ENCODE measurements at regions not wholly inside any gene's neighbourhood (a gene's known extent, or its start where the extent isn't known, plus 50 kb on each side); places are given as distances from the start of the nearest gene placed in this dataset.
"Not testable (repeated sequence)": the region's sequence is repeated elsewhere in the genome, so short reads cannot be mapped to it uniquely, and the experiment has no call there.

DNA sequence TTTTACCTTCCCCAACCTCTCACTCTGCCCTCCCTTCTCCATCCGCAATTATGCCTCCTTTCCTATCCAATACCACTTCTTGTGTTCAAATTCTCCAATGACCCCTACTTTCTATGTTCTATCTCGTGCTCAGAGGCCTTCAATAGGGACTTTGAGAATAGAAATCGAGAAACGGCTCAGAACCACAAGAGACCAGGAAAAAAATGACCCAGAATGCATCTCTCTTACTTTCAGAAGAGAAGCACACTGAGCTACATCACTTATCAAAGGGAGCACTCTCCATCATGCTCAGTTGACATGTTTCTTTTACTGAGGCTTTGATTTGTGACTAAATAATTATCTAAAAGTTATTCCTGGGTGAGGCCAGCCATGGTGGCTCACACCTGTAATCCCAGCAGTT is 162.4 kb upstream of the PRICKLE2 start:
- no peak for DNase-seq

DNA sequence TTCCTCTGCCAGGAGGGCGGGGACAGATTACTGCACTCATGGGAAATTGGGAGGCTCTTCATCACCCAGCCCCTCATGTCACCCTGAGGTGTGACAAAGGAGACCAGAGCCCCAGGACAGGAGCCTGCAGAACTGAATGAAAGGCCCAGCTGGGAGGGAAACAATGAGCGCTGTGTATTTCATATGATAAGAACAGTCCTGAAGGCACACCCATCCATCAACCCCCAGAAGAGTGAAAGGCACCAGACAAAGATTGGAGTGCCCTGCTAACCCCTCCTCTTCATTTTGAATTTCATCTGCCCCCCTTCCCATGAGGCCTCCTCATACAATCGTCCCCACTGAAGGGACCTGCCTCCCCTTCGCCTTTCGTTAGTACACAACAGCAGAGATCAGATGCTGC is 160.0 kb upstream of the PRICKLE2 start:
- DNase-seq = no peak

DNA sequence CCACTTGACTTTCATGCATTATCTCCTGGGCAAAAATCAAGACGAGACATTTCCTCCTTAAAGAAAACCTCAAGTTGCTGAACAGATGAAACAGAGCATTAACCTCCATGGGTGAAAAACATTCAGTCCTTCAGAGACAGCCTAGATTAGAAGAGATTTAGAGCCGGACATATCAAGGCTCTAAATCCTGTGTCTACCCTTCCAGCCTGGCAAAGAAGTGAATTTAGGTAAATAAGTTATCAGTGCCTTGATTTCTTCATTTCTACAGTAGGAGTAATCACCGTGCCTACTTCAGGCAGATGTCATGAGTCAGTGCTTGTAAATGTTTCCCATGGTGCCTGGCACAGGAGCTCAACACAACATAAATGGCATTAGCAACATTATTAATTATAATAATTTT is 159.3 kb upstream of the PRICKLE2 start:
- no peak for DNase-seq

DNA sequence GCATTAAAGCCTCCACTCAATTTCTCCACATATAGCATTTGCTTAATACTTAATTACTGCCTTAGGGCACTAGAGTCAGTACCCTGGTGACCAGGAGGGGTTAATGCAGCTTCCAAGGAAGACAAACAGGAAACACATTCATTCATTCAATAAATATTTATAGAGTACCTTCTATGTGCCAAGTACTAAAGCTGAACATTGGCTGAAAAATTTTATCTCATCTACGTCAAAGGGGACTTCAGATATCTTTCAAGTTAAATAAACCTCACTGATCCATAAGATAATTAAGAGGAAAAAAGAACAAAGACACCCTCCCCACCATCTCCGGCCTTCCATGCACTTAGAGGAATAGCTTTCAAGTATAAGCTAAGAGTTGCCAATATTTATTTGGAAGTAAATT is 156.9 kb upstream of the PRICKLE2 start:
- DNase-seq = no peak

DNA sequence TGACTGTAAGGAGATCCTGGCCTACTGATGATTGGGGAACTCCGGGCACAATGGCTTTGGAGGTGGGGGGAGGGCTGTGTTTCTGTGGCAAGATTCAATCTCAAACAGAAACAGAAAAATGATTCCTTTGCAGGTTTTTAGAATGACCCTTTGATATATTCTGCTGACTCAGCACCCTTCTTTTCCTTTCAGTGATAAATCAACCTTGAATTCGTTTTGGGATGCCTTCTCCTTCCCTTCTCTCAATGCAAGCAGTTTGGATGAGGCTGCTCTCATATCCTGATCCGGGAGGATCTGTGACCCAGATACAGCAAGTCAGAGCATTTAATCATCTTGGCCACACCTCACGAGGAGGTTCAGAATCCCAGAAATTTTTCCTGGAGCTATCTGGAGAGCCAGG is 156.1 kb upstream of the PRICKLE2 start:
- no peak for DNase-seq

DNA sequence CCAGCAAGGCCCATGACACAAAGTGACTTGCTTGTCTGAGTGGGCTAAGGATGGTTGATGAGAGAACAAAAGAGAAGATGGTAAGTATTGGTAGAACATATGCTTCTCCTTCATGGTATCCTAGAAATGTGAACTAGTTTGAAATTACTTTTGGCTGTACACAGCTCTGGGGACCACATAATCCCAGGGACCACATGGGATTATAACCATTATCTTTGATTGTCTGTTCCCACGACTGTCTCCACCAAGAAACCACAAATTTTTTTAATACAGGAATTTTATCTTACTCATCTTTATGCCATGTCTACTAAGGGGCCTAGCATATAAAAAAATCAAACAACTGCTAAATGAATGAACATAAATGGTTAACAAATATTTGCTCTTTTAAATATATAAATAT is 155.3 kb upstream of the PRICKLE2 start:
- no peak for DNase-seq

DNA sequence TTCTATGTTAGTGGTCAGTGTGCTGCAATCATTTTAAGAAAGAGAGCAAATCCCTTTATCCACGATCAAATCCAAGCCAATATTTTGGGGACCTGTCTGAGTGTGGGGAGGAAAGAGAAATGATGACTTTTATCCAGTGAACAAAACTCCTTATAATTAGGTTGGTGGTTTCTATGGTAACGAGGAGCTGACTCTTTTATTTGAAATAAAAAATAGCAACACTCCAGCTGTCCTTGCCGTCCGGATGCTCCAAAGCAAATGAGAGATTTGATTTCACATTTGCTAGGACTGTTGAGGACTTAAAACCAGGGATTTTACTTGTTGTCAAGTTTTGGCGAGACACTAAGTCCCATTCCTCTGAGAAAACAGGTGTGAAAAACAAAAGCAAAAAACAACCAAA is 154.0 kb upstream of the PRICKLE2 start:
- no peak for DNase-seq

DNA sequence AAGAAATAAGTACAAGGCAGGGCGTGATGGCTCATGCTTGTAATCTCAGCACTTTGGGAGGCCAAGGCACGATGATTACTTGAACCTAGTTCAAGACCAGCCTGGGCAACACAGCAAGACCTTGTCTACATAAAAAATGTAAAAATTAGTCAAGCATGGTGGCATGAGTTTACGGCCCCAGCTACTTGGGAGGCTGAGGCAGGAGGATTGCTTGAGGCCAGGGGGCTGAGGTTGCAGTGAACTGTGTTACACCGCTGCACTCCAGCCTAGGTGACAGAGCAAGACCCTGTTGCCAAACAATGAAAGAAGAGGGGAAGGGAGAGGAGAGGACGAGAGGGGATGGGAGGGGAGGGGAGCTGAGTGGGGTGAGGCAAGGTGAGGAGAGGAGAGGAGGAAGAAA is 152.7 kb upstream of the PRICKLE2 start:
- no peak for DNase-seq

DNA sequence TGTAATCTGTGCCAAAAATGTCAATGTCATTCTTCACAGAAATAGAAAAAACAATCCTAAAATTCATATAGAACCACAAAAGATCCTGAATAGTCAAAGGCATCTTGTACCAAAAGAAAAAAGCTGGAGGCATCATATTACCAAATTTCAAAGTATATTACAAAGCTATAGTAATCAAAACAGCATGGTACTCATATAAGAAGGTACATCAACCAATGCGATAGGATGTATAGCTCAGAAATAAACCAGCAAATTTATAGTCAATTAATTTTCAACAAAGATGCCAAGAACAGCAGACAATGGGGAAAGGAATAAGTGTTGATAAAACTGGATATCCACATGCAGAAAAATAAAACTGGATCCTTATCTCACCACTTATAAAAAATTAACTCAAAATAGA is 150.5 kb upstream of the PRICKLE2 start:
- DNase-seq = no peak

DNA sequence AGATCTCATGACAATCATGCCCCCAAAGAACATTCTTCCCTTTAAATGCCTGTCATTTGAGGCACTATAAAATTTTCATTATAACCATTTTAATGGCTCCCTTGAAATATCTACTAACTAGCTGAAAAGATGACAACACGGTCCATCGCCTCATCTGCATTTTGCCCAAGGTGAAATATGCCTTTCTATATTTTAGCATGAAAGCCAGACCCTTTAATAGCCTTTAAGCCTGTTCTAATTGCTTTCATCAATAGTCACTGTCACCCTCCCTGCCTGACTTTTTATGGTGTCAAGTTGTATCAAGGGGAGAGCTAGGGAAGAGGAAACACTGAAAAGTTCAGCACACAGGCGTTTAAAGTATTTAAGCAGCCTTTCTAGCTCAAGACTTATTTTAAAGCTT is 144.1 kb upstream of the PRICKLE2 start:
- no peak for DNase-seq

DNA sequence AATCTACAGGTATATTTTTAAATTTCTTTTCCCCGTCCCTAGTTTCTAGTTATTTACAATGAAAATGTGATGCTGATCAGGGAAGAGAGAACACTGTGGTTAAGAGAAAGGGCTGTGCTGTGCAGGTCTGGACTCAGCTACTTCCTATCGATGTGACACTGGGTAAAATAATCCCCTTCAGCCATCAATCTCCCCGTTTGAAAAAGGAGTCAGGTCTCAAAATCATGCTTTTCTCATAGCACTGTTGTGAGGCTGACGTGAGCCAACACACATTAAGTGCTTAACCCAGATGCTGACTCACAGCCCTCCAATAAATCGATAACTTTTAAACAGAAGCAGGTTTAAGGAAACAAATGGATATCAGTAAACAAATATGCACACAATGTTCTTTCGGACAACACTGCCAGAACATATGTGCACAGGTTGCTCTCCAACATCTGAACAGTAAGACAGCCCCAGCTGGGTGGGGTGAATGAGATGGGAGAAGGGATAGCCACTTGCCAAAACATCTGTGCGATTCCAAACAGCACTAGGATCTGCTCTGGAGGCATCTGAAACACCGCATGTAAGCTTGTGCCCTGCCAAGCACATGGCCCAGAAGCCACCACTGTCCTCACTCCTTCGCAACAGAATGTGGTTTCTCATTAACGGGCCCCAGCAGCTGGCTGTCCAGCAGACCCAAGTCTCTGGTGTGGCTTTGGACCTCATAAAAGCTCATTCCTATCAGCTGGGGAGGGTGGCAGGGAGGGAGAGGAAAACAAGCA is 143.2 kb upstream of the PRICKLE2 start:
- DNase-seq = no peak

DNA sequence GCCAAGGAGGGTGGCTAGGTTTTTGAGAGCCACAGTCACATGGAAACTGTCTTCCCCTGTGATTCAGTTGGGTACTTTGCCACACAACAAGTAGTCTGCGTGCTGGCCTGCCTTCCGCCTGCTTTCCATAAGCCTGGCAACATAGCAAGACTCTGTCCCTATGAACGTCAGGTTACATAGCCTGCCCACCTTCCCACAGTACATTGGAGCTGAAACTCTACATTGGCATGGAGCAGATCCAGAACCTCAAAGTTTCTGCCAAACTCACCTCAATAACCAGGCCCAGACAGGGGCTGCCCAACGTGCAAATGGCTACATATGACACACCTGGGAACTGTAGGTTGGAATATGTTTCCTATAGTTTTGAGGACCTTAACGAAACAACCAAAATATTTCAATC is 140.6 kb upstream of the PRICKLE2 start:
- DNase-seq = no peak

DNA sequence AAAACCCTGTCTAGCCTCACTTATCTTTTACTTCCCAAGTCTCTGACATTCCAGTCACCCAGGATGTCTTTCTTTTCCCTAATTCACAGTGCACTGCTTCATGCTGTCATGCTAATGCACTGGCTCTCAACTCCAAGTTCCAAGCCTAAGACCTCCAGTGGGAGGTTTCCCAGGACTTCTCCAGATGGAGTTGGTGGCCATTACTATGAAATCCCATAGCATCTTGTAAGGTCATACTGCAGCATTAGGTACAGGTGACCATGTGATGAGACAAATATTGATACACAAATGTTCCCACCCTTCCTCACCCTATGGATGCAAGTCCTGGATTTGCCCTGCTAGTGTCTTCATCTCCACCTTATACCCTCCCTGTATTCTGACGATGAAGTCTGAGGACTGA is 138.6 kb upstream of the PRICKLE2 start:
- no peak for DNase-seq

DNA sequence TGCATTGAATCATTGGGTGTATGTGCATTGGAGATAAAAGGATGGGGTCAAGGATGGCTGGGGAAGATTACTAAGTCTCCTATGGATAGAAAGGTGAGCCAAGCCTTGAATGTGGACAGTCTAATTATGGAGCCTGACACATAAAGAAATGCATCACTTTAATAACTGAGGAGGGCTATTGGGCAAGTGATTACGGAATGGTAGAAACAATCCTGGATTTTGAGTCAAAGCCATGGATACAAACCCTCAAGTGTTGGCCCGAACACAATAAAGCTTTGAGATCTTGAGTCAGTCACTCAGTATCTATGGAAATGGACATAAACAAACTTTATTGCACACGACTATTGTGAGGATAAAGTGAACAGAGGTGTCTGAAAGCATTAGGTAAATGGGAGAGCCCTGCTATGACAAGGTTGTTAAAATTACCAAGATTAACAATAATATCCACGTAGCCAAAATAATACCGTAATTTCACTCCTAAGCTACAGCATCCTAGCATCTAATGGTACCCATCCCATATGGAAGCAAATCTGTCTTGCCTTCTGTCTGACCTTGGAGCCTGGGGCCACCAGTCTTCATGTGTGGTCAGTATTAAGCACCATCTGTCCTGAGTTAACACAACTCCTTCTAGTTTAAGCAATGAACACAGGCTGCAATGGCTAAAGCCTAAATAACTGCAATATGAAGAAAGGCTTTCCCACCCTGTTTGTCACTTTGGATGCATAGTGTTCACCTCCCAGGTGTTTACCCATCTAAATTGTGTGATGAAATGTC is 136.9 kb upstream of the PRICKLE2 start:
- DNase-seq = no peak

DNA sequence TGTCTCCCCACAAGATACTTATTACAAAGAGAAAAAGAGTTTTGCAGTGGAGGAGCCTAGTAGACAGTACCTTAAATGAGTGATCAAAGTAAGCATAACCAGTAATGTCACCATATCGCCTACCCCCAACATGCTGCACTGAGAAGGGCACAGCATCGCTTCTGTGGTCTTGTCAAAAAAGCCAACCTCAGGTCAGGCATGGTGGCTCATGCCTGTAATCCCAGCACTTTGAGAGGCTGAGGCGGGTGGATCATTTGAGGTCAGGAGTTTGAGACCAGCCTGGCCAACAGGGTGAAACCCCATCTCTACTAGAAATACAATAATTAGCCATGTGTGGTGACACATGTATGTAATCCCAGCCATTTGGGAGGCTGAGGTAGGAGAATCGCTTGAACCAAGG is 135.8 kb upstream of the PRICKLE2 start:
- DNase-seq = not testable (repeated sequence)

DNA sequence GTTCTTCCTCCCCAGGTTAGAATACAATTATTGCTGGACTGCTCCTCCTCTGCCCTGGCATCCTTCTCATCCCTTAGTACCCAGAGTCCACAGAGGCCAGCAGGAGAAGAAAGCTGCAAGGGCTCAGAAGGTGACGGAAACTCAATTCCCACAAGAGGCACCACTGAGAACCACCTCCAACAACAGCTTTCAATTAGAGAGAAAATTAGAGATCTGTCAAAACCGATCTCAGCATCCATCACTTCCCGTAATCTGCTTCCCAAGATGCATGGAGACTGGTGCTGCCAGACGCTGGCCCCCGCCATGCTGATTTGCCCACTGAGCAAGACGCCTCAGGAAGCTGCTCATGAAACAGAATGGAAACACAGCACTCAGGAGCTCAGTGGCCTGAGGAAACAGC is 135.0 kb upstream of the PRICKLE2 start:
- no peak for DNase-seq

DNA sequence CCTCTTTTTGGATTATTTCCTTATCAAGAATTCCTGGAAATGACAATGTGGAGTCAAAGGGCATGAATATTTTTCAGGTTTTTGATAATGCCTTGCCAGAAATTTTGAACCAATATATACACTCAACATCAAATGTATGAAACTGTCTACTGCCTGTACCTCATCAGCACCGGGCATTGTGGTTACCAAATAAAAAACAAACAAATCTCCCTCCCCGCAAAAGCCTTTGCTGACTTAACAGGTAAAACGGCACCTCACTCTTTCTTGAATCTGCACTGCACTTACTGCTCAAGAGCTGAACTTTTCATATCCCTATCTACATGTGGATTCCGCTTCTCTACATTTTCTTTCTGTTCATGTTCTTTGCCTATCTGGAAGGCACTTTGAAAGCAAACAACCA is 134.5 kb upstream of the PRICKLE2 start:
- no peak for DNase-seq

DNA sequence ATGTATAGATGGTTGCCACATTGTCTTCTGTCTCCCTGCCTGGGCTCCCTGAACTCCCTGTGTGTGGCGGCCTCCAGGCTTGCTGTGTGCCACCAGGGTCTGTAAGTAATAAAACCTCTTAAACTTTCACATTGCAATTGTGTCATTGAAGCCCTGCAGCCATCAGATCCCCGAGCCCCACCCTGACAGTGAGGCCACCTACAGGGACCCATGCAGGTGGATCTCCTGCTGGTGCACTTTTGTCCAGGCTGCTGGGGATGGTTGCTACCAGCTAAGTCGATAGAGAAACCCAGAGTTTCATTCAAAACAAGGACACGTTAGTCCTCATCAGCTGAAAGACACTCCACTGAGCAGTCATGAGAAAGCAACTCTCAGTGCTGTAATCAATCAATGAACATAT is 133.6 kb upstream of the PRICKLE2 start:
- DNase-seq = no peak

DNA sequence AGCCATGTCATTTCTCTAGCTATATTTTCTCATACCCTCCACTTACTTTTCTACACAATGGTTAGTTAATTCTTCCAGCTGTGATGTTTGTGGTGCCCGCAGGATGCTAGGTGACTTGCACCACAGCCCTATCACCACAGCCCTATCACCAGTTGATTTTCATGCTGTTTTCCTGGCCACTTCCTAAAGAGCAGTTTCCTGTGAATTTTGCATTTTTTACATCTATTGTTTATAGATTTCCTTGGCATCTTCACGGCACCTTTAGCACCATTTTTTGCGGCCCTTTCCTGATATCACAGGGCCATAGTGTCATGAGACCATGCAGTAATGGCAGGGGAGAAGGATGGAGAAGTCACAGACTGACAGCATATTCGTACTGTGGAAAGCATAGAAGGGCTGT is 132.9 kb upstream of the PRICKLE2 start:
- DNase-seq = no peak

DNA sequence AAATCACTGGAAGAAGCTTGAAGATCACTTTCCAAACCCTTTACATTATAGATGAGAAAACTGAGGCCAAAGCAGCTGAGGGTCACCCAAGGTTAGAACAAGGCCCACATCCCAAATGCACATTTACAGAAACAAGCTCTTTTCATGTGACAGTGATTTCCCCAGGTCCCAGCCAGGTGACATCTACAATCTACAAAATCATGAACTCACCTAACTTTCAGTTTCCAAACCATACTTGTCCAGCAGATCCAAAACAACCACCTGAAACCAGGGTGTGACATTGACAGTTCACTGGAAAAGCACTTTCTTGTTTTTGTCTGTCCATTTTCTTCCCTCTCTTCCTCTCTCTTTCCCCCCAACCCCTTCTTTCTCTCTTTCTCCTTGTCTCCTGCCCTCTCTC is 132.2 kb upstream of the PRICKLE2 start:
- no peak for DNase-seq

DNA sequence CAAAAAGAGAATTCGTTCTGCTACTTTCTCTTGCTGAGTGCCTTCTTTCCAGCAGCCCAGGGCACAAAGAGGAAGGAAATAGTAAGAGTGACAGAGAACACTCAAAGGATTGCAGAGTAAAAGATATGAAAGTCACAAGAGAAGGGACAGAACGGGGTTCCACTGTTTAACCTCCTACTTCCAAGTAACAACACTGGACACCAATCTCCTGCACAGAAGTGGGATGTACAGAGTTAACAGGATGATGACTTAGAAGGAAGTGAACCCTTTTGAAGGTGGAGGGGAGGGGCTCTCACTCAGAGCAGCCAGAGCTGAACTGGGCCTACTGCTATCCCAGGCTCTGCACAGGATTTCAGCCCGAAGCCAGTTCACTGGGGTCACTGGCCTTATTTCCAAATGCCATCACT is 130.1 kb upstream of the PRICKLE2 start:
- peak; percentile 6 for DNase-seq

DNA sequence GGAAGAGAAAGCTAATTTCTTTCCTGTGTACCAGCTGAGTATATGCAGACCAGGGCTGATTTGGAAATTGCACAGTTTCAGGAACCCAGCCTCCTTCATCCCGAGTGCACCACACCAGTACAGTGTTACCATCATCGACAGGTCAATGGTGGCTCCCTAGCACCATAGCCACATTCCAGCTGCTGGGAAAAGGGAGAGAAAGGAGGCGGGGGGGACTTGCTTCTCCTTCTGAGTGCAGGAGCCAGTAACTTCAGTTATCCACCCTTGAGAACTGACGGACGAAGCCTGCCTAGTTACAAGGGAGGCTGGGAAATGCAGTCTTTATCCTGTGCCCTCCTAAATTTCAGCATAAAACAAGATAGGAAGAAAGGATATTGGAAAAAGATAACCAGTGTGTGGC is 129.7 kb upstream of the PRICKLE2 start:
- no peak for DNase-seq

DNA sequence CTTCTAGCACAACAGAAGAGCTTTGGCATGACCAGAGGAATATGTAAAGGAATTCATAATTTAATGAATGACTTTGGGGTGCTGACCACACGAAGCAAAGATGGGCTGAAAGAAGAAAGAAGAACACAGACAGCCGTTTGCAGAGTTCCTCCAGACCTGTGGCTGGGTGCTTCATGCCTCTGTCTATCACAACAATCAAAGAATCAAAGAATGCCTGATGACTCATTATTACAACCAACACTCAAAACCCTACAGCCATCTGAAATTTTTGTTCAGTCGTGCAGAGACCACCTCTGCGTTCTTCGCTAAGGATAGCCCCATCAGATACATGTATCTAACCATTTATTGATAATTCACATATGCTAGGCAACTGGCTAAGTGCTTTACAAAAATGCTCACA is 129.0 kb upstream of the PRICKLE2 start:
- DNase-seq = no peak

DNA sequence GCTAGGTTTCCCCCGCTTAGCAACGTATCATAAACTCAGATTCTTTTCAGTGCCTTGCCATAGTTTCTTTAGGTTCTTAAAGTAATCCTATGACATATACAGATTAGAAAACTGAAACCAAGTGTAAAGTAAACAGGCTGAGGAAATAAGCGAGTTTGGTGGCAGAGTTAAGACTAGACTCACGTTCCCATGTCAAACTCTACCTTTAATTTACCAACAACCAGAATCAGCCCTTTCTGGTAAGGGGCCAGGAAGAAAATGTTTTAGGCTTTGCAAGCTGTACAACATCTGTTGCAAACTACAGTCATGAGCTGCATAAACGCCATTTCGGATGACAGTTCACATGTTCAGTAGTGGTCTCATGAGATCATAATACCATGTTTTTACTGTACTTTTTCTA is 128.0 kb upstream of the PRICKLE2 start:
- no peak for DNase-seq

DNA sequence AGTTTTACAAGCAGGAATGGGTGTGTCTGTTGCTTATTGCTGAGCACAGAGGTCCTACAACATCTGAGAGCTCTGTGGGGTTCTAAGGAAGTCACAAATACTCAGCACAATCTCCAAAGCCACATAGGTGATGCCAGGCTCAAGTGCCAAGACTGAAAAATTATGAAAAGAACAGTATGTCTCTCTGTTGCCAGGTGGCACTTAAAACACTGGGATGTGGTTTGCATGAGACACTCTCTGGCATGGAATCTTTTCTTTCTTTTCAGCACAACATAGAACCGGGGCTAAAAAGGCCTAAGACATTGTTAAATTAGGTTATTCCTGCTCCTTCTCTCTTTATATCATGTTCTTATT is 127.3 kb upstream of the PRICKLE2 start:
- no peak for DNase-seq
